Caco-2 (cell line): ENCODE measurements at regions not wholly inside any gene's neighbourhood (a gene's known extent, or its start where the extent isn't known, plus 50 kb on each side); places are given as distances from the start of the nearest gene placed in this dataset.

Source experiments
- BruUV-seq: library from RNA; stranded (reverse); fragments of 400-500 nt; replicated peaks from 2 replicates; lab custom pipeline; 2021; lab: Mats Ljungman, UMichigan
- CTCF ChIA-PET: fragments of 300-600 bp; sonication (Branson Sonifier 250); formaldehyde crosslinking; loops from one replicate; lab custom pipeline; 2022; ENCODE audit warnings: antibody characterized with exemption; lab: Charles Lee
- POLR2A ChIA-PET: fragments of 300-600 bp; sonication (Branson Sonifier 250); formaldehyde crosslinking; loops from one replicate; lab custom pipeline; 2022; ENCODE audit warnings: antibody characterized with exemption; lab: Charles Lee
- DNase-seq, 2 experiments: peaks; one replicate each; pipeline versions ENCODE4 v3.0.0 to v3.0.0-alpha.2; 2020 to 2022
- H3K27me3 ChIP-seq: replicated peaks from 2 replicates; pipeline ENCODE4 v1.6.0; 2011; ENCODE audit warnings: low read length; ENCODE audit not compliant: control insufficient read depth, insufficient read depth
- H3K36me3 ChIP-seq: 2 replicates; pipeline ENCODE4 v1.5.1; 2011; ENCODE audit warnings: low read length; ENCODE audit not compliant: control insufficient read depth, insufficient read depth
- H3K4me1 ChIP-seq: fragments of 250-450 bp; sonication (Bioruptor Pico); 2 replicates; pipeline ENCODE4 v1.5.1; 2020; ENCODE audit warnings: mild to moderate bottlenecking
- H3K4me3 ChIP-seq: 2 replicates; pipeline ENCODE4 v1.5.1; 2011; ENCODE audit warnings: low read depth, mild to moderate bottlenecking, control low read depth, low read length
- H3K9me3 ChIP-seq: fragments of 250-450 bp; sonication (Bioruptor Pico); 2 replicates; pipeline ENCODE4 v1.5.1; 2020; ENCODE audit warnings: mild to moderate bottlenecking, moderate library complexity
- H3K27ac Mint-ChIP-seq: one replicate; pipeline ENCODE4 v1.8.0; 2022; ENCODE audit warnings: mixed read lengths; ENCODE audit not compliant: unreplicated experiment
- H3K27me3 Mint-ChIP-seq: one replicate; pipeline ENCODE4 v1.8.0; 2022; ENCODE audit warnings: mixed read lengths; ENCODE audit not compliant: insufficient read depth, unreplicated experiment
- H3K36me3 Mint-ChIP-seq: one replicate; pipeline ENCODE4 v1.8.0; 2022; ENCODE audit warnings: mild to moderate bottlenecking, mixed read lengths; ENCODE audit not compliant: insufficient read depth, unreplicated experiment
- H3K4me1 Mint-ChIP-seq: one replicate; pipeline ENCODE4 v1.8.0; 2022; ENCODE audit warnings: low read depth, mixed read lengths; ENCODE audit not compliant: unreplicated experiment
- H3K4me3 Mint-ChIP-seq: one replicate; pipeline ENCODE4 v1.8.0; 2022; ENCODE audit warnings: mild to moderate bottlenecking, moderate library complexity, mixed read lengths; ENCODE audit not compliant: unreplicated experiment
- H3K9me3 Mint-ChIP-seq: one replicate; pipeline ENCODE4 v1.8.0; 2022; ENCODE audit warnings: mixed read lengths; ENCODE audit not compliant: unreplicated experiment
- CTCF ChIP-seq, 2 experiments: fragments of 200-600 bp in 1 of 2; IDR thresholded peaks; 1 replicate in 1 of 2; 2 replicates in 1 of 2; pipeline versions ENCODE4 v1.5.1 to v1.8.0; 2011 to 2022; ENCODE audit warnings: antibody characterized with exemption in 1 of 2, control low read depth in 1 of 2, inconsistent platforms in 1 of 2, low read depth in 1 of 2, low read length in 1 of 2, mild to moderate bottlenecking in 1 of 2, moderate library complexity in 1 of 2; ENCODE audit not compliant: insufficient read depth in 1 of 2, severe bottlenecking in 1 of 2, unreplicated experiment in 1 of 2
- intact Hi-C: fragments of 100-400 bp; cut with micrococcal nuclease; formaldehyde crosslinking; loops from one replicate; pipeline ENCODE4 v1.10.0; 2022; ENCODE audit not compliant: unreplicated experiment

- POLR2A ChIA-PET = no interaction called here
- Histone ChIP-seq H3K36me3 (no peaks in the 10 kb centered on the region), H3K4me1 (peaks cover 38% of the 10 kb centered on the region), H3K27me3 (no peaks in the 10 kb centered on the region), H3K9me3 (no peaks in the 10 kb centered on the region), H3K4me3 (no peak overlapping the region)
- peaks cover 30% of the 10 kb centered on the region for H3K4me1 Mint-ChIP-seq
- no TSS peak for BruUV-seq
- intact Hi-C loops = no loop called here
- H3K27ac Mint-ChIP-seq = no peak overlapping the region
- CTCF ChIA-PET = no interaction called here
- no peak for TF ChIP-seq CTCF (IDR thresholded peaks at IDR 0.05; ENCODE audit: insufficient read depth in 1 of 2, low read depth in 1 of 2, low read length in 1 of 2, severe bottlenecking in 1 of 2, unreplicated experiment in 1 of 2)
- peak; percentile 30 to 53 for DNase-seq
- H3K9me3 Mint-ChIP-seq = no peaks in the 10 kb centered on the region
- H3K27me3 Mint-ChIP-seq = no peaks in the 10 kb centered on the region
- no peaks in the 10 kb centered on the region for H3K36me3 Mint-ChIP-seq
- no peak overlapping the region for H3K4me3 Mint-ChIP-seq
These were observed 319.1 kb downstream of the GPAT3 start for GRCh38 chr4:83855044-83855443.

GRCh38 chr4:83852085-83852451 lies 316.2 kb downstream of the GPAT3 start:
- ChIA-PET POLR2A (no interaction called here), CTCF (no interaction called here)
- H3K27me3 Mint-ChIP-seq = no peaks in the 10 kb centered on the region
- Histone ChIP-seq H3K4me1 (peaks cover 38% of the 10 kb centered on the region), H3K36me3 (no peaks in the 10 kb centered on the region), H3K9me3 (no peaks in the 10 kb centered on the region), H3K27me3 (no peaks in the 10 kb centered on the region), H3K4me3 (no peak overlapping the region)
- peak overlapping the region; percentile 65 for H3K27ac Mint-ChIP-seq
- no TSS peak for BruUV-seq
- DNase-seq = no peak
- H3K4me3 Mint-ChIP-seq = no peak overlapping the region
- intact Hi-C loops = no loop called here
- peaks cover 35% of the 10 kb centered on the region for H3K4me1 Mint-ChIP-seq
- no peaks in the 10 kb centered on the region for H3K9me3 Mint-ChIP-seq
- H3K36me3 Mint-ChIP-seq = no peaks in the 10 kb centered on the region
- no peak for TF ChIP-seq CTCF (IDR thresholded peaks at IDR 0.05; ENCODE audit: insufficient read depth in 1 of 2, low read depth in 1 of 2, low read length in 1 of 2, severe bottlenecking in 1 of 2, unreplicated experiment in 1 of 2)

DNA sequence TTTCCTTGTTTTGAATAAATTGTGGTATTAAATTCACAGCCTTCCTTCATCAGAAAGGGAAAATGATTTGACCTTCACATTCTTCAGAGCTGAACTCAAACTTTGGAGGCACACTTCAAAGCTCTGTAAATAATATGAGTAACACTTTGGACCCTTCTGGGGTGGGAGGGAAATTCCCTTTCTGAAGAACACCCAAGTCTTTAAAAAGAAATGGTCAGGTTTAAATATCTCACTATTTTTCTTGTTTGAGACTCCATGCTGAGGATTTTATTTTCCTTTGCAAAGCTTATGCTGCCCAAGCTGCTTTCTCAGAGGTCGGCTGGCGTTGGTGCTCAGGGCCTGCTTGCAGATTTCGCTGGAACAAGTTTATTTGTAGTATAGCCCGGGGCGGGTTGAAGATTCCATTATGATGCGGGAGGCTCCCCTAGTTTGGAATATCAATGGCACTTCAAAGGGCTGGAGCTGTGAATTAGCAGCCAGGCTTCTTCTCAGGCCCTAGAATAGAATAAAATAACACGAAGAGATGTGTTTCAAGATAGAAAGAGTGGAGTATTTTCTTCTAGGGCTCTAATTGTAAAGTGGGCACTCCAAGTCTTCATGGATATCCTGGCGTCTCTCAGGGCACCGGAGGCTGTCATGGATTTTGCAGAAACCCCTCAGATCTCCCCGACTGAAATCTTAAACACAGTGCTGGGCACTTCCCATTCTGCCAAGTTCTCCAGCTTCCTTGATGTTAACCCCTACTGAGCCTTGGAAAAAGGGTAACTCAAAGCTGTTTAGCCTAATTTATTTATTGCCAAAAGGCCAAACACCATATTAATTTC lies 315.6 kb downstream of the GPAT3 start:
- CTCF ChIA-PET = no interaction called here
- TF ChIP-seq CTCF (IDR thresholded peaks at IDR 0.05; ENCODE audit: insufficient read depth in 1 of 2, low read depth in 1 of 2, low read length in 1 of 2, severe bottlenecking in 1 of 2, unreplicated experiment in 1 of 2) = no peak
- POLR2A ChIA-PET = no interaction called here

More for the DNA sequence above, 315.6 kb downstream of the GPAT3 start:
- intact Hi-C loops = no loop called here
- H3K27ac Mint-ChIP-seq = peak overlapping the region; percentile 65
- no peaks in the 10 kb centered on the region for H3K27me3 Mint-ChIP-seq
- DNase-seq = peak; percentile 31 to 49
- Histone ChIP-seq H3K9me3 (no peaks in the 10 kb centered on the region), H3K27me3 (no peaks in the 10 kb centered on the region), H3K4me3 (no peak overlapping the region), H3K4me1 (peaks cover 38% of the 10 kb centered on the region), H3K36me3 (no peaks in the 10 kb centered on the region)
- H3K4me3 Mint-ChIP-seq = peak overlapping the region; percentile 22
- no peaks in the 10 kb centered on the region for H3K9me3 Mint-ChIP-seq
- BruUV-seq = no TSS peak
- H3K4me1 Mint-ChIP-seq = peaks cover 35% of the 10 kb centered on the region
- no peaks in the 10 kb centered on the region for H3K36me3 Mint-ChIP-seq
